NCI-H226 (cell line): ENCODE measurements at regions not wholly inside any gene's neighbourhood (a gene's known extent, or its start where the extent isn't known, plus 50 kb on each side); places are given as distances from the start of the nearest gene placed in this dataset.
"Not testable (repeated sequence)": the region's sequence is repeated elsewhere in the genome, so short reads cannot be mapped to it uniquely, and the experiment has no call there.

ENCODE experiments used
- DNase-seq: peaks from one replicate; pipeline ENCODE4 v3.0.0-alpha.2; 2015

GRCh38 chr16:72590151-72590937 is 418.4 kb upstream of the PMFBP1 start:
- no peak for DNase-seq

DNA sequence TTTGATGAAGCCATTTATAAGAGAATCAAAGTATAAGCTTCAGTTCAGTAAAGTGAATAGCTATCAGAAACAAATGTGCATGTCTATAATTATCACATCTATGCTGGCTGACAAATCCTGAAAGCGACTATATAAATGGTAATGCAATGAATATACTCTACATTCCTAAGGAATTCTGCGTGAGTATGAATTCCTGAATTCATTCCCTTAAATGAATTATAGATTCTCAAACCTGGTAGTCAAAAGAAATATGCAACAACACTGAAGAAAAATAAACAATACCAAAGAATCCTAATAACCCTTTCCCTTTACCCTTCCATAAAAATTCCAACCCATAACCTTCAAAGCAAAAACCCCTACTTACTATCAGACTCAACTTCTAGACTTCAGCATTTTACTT is 416.6 kb upstream of the PMFBP1 start:
- no peak for DNase-seq

GRCh38 chr16:72578061-72578460 is 406.1 kb upstream of the PMFBP1 start:
- DNase-seq, result not testable (repeated sequence)

DNA sequence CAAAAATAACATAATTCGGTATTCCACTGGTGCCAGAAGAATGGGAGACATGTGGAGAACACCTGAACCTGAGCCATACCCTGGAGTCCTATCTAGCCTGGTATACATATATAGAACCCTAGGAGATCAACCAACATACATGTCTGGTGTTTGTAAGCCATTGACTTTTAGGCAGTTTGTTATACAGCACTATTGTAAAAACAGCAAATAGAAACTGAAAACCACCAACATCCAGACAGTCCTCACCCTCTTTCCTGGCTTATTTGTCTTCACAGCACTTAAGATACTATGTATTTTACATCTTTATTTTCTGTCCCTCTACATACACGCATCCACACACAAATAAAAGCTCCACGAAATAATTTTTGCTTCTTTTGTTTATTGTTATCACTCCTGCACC is 404.2 kb upstream of the PMFBP1 start:
- no peak for DNase-seq

DNA sequence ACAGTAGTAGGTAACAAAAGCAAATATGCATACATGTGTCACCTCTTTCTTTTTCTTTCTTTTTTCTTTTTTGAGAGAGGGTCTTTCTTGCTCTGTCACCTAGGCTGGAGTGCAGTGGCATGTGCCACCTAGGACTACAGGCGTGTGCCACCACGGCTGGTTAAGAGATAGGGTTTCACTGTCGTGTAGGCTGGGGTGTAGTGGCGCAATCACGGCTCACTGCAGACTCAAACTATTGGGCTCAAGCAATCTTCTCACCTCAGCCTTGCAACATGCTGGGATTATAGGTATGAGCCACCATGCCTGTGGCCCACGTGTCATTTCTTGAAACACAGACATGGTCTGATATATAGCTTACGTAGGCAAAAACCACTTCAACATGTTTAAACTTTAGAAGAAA is 397.7 kb upstream of the PMFBP1 start:
- DNase-seq, result no peak

DNA sequence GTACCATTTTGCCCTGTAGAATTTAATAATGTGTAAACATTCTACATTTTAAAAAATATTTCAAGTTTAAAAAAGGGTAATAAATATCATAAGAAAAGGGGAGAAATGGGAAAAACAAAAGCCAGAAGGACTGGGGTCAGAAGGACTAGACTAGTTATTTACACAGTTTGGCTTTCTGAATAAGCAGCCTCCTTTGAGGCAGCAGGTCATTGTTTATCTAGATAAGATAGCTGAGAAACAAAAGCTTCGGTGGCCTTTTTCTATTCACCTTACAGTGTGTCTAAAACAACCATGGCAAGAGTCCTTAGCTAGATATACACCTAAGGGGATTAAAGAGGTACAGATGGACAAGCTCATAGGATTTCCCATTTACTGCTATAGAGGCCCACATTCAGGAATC is 396.5 kb upstream of the PMFBP1 start:
- DNase-seq, result no peak

GRCh38 chr16:72566174-72566573 is 394.2 kb upstream of the PMFBP1 start:
- DNase-seq, result no peak

DNA sequence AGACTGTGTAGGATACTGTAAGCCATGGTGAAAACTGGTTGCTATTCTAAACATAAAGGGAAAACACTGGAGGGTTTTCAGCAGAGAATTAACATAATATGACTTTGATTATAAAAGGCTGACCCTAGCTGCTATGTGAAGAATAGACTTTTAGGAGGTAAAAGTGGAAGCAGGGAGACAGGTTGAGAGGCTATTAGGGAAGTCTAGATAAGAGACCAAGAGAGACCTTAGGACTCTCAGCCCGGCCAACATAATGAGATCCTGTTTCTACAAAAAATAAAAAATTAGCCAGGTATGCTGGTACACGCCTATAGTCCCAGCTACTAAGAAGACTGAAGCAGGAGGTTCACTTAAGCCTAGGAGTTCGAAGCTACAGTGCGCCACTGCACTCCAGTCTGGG is 393.2 kb upstream of the PMFBP1 start:
- DNase-seq, result no peak

DNA sequence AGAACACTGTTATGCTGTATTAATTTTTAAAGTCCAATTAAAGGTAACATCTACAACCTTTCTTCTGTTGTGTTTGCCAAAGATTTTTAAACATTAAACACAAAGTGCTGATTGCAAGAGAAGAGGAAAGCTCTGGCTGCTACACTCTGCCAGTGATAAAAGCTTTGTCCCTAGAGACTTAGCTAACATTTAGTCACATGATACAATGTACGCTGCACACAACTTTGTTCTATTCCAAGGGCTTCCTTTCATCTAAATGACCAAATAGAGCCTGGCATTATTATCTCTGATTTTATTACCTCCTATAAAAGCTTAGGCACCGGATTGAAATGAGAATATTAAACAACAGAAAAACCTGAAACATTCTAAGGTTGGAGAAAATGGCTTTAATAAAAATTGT is 388.7 kb upstream of the PMFBP1 start:
- no peak for DNase-seq

DNA sequence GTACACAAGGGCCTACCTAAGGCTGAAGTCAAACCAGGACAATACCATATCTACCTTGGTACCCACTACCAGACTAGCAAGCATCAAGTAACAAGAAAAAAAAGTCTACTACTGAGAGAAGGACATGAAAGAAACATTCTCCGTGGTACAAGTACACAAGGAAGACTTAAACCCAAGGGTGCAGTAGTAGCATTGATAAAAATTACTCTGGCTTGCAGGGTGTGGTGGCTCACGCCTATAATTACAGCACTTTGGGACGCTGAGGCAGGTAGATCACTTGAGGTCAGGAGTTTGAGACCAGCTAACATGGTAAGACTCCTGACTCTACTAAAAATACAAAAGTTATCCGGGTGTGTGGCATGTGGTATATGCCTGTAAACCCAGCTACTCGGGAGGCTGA is 386.5 kb upstream of the PMFBP1 start:
- DNase-seq, result no peak

DNA sequence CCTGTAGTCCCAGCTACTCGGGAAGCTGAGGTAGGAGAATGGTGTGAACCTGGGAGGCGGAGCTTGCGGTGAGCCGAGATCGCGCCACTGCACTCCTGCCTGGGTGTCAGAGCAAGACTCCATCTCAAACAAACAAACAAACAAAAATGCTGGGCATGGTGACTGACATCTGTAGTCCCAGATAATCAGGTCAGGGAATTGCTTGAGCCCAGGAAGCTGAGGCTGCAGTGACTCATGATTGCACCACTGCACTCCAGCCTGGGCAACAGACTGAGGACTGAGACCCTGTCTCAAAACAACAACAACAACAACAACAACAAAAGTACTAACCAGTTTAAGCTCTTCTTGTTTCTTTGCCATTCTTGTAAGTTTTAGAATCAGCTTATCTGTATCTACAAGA is 383.0 kb upstream of the PMFBP1 start:
- DNase-seq, result no peak

- DNase-seq, result no peak
These were observed 380.7 kb upstream of the PMFBP1 start for GRCh38 chr16:72552654-72553053.

GRCh38 chr16:72551649-72552048 is 379.7 kb upstream of the PMFBP1 start:
- no peak for DNase-seq

GRCh38 chr16:72549878-72550277 is 377.9 kb upstream of the PMFBP1 start:
- no peak for DNase-seq

- no peak for DNase-seq
These were observed 370.1 kb upstream of the PMFBP1 start for GRCh38 chr16:72542102-72542501.

GRCh38 chr16:72537664-72538063 is 365.7 kb upstream of the PMFBP1 start:
- DNase-seq, result peak; percentile 16

GRCh38 chr16:72536723-72537435 is 364.9 kb upstream of the PMFBP1 start:
- DNase-seq, result no peak

- DNase-seq, result no peak
These were observed 361.0 kb upstream of the PMFBP1 start for GRCh38 chr16:72532906-72533410.

DNA sequence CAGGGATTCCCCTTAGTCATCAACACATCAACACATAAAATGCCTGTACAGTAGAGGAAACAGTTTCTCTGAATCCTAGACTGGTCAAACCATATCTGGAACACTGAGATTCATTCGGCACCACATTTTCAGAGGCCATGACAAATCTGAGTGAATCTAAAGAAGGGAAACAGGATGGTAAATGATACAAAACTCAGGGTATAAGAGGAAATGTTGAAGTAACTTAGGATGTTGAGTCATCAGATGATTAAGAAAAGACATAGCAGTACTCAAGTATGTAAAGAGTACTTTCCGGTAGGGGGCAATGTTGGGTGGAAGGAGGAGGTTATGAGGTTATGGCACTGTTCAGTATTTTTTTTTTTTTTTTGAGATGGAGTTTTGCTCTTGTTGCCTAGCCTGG is 358.5 kb upstream of the PMFBP1 start:
- DNase-seq, result peak; percentile 51

GRCh38 chr16:72523087-72523486 is 351.1 kb upstream of the PMFBP1 start:
- no peak for DNase-seq

DNA sequence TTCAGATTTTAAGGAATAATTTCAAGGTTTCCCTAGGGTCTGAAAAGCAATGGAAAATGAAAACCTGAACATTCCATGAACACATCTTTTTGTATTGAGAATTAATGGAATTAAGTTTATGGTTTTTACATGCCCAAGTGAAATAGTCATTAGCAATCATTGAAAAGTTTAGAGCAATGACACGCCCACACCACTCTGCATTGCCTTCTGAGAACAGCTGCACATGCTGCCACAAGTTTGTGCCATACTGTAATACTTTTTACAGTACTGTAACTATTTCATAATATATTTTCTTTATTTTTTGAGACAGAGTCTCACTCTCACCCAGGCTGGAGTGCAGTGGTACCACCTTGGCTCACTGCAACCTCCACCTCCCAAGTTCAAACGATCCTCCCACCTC is 345.2 kb upstream of the PMFBP1 start:
- no peak for DNase-seq

DNA sequence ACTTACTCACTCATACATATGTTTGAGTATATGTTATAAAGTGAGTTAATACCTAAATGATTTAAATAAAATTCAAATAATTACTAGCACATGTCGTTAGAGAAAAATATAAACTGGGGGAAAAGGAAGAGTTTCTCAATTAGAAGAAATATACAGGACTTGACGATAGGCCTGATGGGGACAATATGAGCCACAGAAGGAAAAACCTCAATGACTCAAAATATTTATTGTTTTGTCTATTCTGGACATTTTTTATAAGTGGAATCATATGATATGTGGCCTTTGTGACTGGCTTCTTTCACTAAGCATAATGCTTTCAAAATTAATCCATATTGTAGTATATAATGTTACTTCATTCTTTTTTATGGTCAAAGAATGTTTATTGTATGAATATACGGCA is 339.2 kb upstream of the PMFBP1 start:
- no peak for DNase-seq

- no peak for DNase-seq
These were observed 336.2 kb upstream of the PMFBP1 start for GRCh38 chr16:72508191-72508590.

- DNase-seq, result no peak
These were observed 330.6 kb upstream of the PMFBP1 start for GRCh38 chr16:72502594-72503005.
